Gastrocnemius medialis (tissue), 4 donors: ENCODE measurements at regions not wholly inside any gene's neighbourhood (a gene's known extent, or its start where the extent isn't known, plus 50 kb on each side); places are given as distances from the start of the nearest gene placed in this dataset.

Source experiments
- ATAC-seq, 2 donors: fragments of 150-250 bp; one replicate each; pipeline ENCODE4 v1.9.1; 2016
- DNase-seq, 2 donors: peaks; one replicate each; pipeline ENCODE4 v3.0.0-alpha.2; 2019
- H3K27ac ChIP-seq, 4 donors: fragments of 200-600 bp; sonication (generic); 1 replicate in 1 of 4; 2 replicates in 3 of 4; pipeline ENCODE4 v1.5.1; 2016 to 2018; ENCODE audit warnings: mild to moderate bottlenecking in 2 of 4, moderate library complexity in 1 of 4
- H3K27me3 ChIP-seq, 3 donors: fragments of 200-600 bp; sonication (generic) in 2 of 3; 1 replicate in 1 of 3; 2 replicates in 2 of 3; pipeline versions ENCODE4 v1.5.1 to v1.6.0; 2016 to 2019; ENCODE audit warnings: mild to moderate bottlenecking in 1 of 3, moderate library complexity in 1 of 3
- H3K36me3 ChIP-seq, 2 donors: fragments of 200-600 bp; sonication (generic) in 1 of 2; one replicate each; pipeline ENCODE4 v1.5.1; 2017 to 2018
- H3K4me1 ChIP-seq, 2 donors: fragments of 200-600 bp; sonication (generic) in 1 of 2; one replicate each; pipeline ENCODE4 v1.5.1; 2016 to 2017; ENCODE audit warnings: mild to moderate bottlenecking in 2 of 2
- H3K4me3 ChIP-seq, 4 donors: fragments of 200-600 bp; sonication (generic) in 3 of 4; 1 replicate in 1 of 4; 2 replicates in 3 of 4; pipeline ENCODE4 v1.5.1; 2016 to 2019; ENCODE audit warnings: mild to moderate bottlenecking in 2 of 4
- H3K9me3 ChIP-seq, 3 donors: fragments of 200-600 bp; sonication (generic) in 2 of 3; 1 replicate in 1 of 3; 2 replicates in 2 of 3; pipeline ENCODE4 v1.5.1; 2016 to 2019
- CTCF ChIP-seq, 5 experiments: fragments of 450-650 bp in 3 of 5; fragments of 200-600 bp in 2 of 5; sonication (generic) in 2 of 5; IDR thresholded peaks in 4 of 5; conservative IDR thresholded peaks in 1 of 5; 1 replicate in 4 of 5; 2 replicates in 1 of 5; pipeline ENCODE4 v1.5.1; 2016 to 2019; ENCODE audit warnings: antibody characterized with exemption in 5 of 5, mild to moderate bottlenecking in 3 of 5, moderate library complexity in 3 of 5
- POLR2A ChIP-seq, 2 donors: fragments of 450-650 bp; IDR thresholded peaks; one replicate each; pipeline ENCODE4 v1.6.1; 2017; ENCODE audit warnings: antibody characterized with exemption in 2 of 2, mild to moderate bottlenecking in 2 of 2, moderate library complexity in 2 of 2
- in situ Hi-C, 4 donors: fragments of 200-750 bp; cut with MboI; loops; one replicate each; pipeline versions ENCODE4 v1.15.0 to v1.8.0; 2017; ENCODE audit warnings: low sequenced_read_pairs in 4 of 4
- intact Hi-C: fragments of 100-400 bp; cut with DNase I; formaldehyde crosslinking; loops from one replicate; pipeline ENCODE4 v1.15.1; 2023; ENCODE audit warnings: low total_unique reads

GRCh38 chr16:55046513-55046912 is 115.8 kb downstream of the IRX5 start:
- DNase-seq, result no peak
- intact Hi-C loops (no loop called here), in situ Hi-C loops (no loop called here)
- no peak for ATAC-seq
- no peak overlapping the region for H3K4me3 ChIP-seq
- TF ChIP-seq CTCF (IDR thresholded peaks at IDR 0.05 in 4 of 5, conservative IDR thresholded peaks at IDR 0.05 in 1 of 5), result no peak
- no peak for TF ChIP-seq POLR2A (IDR thresholded peaks at IDR 0.05)
- H3K36me3 ChIP-seq, result no peaks in the 10 kb centered on the region
- no peaks in the 10 kb centered on the region for H3K4me1 ChIP-seq
- H3K27me3 ChIP-seq, result no peaks in the 10 kb centered on the region
- H3K27ac ChIP-seq, result no peak overlapping the region
- H3K9me3 ChIP-seq, result no peaks in the 10 kb centered on the region

- H3K27ac ChIP-seq, result no peak overlapping the region
- H3K27me3 ChIP-seq, result no peaks in the 10 kb centered on the region
- H3K4me1 ChIP-seq, result no peaks in the 10 kb centered on the region
- no peak for DNase-seq
- no peak for ATAC-seq
- H3K4me3 ChIP-seq, result no peak overlapping the region
- in situ Hi-C loops (no loop called here), intact Hi-C loops (no loop called here)
- TF ChIP-seq CTCF (IDR thresholded peaks at IDR 0.05 in 4 of 5, conservative IDR thresholded peaks at IDR 0.05 in 1 of 5) (no peak), POLR2A (IDR thresholded peaks at IDR 0.05) (no peak)
- no peaks in the 10 kb centered on the region for H3K9me3 ChIP-seq
- H3K36me3 ChIP-seq, result no peaks in the 10 kb centered on the region
These were observed 116.3 kb downstream of the IRX5 start for GRCh38 chr16:55046916-55047315.

GRCh38 chr16:55047331-55047730 is 116.7 kb downstream of the IRX5 start:
- H3K4me3 ChIP-seq, result no peak overlapping the region
- no peaks in the 10 kb centered on the region for H3K9me3 ChIP-seq
- ATAC-seq (no peak), DNase-seq (no peak)
- no peaks in the 10 kb centered on the region for H3K4me1 ChIP-seq
- TF ChIP-seq POLR2A (IDR thresholded peaks at IDR 0.05) (no peak), CTCF (IDR thresholded peaks at IDR 0.05 in 4 of 5, conservative IDR thresholded peaks at IDR 0.05 in 1 of 5) (no peak)
- in situ Hi-C loops (no loop called here), intact Hi-C loops (no loop called here)
- no peaks in the 10 kb centered on the region for H3K27me3 ChIP-seq
- no peaks in the 10 kb centered on the region for H3K36me3 ChIP-seq
- no peak overlapping the region for H3K27ac ChIP-seq

DNA sequence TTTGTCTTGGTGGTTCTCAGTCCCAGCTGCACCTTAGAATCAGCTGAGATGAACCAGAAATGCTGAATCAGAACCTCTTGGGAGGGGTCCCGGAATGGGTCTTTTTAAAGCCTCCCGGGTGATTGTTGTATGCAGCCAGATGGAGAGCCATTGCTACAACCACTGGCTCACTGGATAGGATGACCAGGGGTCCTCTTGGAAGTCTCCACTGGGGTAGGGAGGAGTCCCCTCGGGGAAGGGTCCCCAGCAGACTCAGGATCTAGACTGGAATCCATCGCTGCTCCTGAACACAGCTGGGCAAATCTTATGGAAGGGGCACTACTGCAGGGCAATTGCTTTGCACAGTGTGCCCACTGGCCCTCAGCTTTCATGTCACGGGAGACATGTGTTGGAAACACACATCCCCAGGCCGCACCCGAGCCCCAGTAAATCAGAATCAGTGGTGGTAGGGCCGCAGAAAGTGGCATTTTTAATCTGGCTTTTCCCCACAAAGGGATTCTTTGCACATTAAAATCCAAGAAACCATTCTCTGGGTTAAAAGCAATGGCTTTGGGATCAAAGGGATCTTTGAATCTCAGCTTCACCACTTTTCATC is 117.3 kb downstream of the IRX5 start:
- no peaks in the 10 kb centered on the region for H3K36me3 ChIP-seq
- no peak for DNase-seq
- H3K9me3 ChIP-seq, result no peaks in the 10 kb centered on the region
- in situ Hi-C loops, result no loop called here
- no peak overlapping the region for H3K27ac ChIP-seq
- no peaks in the 10 kb centered on the region for H3K27me3 ChIP-seq
- H3K4me1 ChIP-seq, result no peaks in the 10 kb centered on the region
- no peak overlapping the region for H3K4me3 ChIP-seq
- intact Hi-C loops, result no loop called here
- TF ChIP-seq POLR2A (IDR thresholded peaks at IDR 0.05) (no peak), CTCF (IDR thresholded peaks at IDR 0.05 in 4 of 5, conservative IDR thresholded peaks at IDR 0.05 in 1 of 5) (no peak)
- no peak for ATAC-seq

GRCh38 chr16:55048745-55049144 is 118.1 kb downstream of the IRX5 start:
- TF ChIP-seq CTCF (IDR thresholded peaks at IDR 0.05 in 4 of 5, conservative IDR thresholded peaks at IDR 0.05 in 1 of 5) (no peak), POLR2A (IDR thresholded peaks at IDR 0.05) (no peak)
- Histone ChIP-seq H3K4me1 (no peaks in the 10 kb centered on the region), H3K36me3 (no peaks in the 10 kb centered on the region), H3K9me3 (no peaks in the 10 kb centered on the region), H3K4me3 (no peak overlapping the region), H3K27me3 (no peaks in the 10 kb centered on the region), H3K27ac (no peak overlapping the region)
- DNase-seq (no peak), ATAC-seq (no peak)
- in situ Hi-C loops (no loop called here), intact Hi-C loops (no loop called here)
